CD4-positive, alpha-beta T cell treated with Interleukin-21 for 1 hour (primary cell): ENCODE measurements at regions not wholly inside any gene's neighbourhood (a gene's known extent, or its start where the extent isn't known, plus 50 kb on each side); places are given as distances from the start of the nearest gene placed in this dataset.
"Not testable (repeated sequence)": the region's sequence is repeated elsewhere in the genome, so short reads cannot be mapped to it uniquely, and the experiment has no call there.

Experiments used
- DNase-seq: peaks from one replicate; pipeline ENCODE4 v3.0.0-alpha.2; 2020

DNA sequence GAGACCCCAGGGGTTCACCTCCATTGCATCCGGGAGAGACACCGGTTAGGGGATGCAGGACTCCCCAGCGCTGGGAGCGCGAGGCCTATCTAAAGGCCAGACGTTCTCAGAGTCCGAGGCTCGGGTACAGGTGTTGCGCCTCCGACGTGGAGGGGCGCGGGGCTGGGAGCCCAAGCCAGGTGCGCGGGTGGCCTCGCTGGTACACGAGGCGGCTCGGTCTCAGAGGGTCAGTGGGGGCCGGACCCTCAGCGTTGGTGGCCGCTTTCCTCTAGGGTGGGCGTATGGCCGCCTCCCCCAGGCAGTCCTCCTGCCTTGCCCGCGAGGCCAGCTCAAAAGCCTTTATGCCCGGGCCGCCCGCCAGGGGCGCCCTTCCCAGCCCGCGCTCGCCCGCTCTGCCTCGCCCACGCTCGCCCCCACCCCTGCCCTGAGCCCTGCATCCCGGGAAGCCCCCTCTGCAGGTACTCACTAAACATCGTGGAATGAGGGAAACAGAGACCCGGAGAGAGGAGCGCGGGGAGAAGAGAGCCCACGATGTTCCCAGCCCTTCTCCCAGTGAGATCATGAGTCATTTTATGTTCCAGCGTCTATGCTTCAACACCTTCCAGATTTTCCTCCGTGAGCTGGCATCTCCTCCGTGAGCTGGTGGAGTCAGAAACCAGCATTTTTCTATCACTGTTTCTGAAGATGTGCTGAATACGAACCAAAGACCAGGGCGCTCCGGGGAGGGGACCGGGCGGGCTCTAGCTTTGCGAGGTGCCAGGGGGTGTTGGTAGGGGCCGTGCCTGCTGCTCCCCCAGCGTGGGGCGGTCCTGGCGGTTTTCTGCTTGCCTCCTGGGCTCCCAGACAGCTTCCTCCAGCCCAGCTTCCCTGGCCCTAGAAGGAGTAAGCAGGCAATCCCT is 73.8 kb downstream of the DIO3 start:
- no peak for DNase-seq

DNA sequence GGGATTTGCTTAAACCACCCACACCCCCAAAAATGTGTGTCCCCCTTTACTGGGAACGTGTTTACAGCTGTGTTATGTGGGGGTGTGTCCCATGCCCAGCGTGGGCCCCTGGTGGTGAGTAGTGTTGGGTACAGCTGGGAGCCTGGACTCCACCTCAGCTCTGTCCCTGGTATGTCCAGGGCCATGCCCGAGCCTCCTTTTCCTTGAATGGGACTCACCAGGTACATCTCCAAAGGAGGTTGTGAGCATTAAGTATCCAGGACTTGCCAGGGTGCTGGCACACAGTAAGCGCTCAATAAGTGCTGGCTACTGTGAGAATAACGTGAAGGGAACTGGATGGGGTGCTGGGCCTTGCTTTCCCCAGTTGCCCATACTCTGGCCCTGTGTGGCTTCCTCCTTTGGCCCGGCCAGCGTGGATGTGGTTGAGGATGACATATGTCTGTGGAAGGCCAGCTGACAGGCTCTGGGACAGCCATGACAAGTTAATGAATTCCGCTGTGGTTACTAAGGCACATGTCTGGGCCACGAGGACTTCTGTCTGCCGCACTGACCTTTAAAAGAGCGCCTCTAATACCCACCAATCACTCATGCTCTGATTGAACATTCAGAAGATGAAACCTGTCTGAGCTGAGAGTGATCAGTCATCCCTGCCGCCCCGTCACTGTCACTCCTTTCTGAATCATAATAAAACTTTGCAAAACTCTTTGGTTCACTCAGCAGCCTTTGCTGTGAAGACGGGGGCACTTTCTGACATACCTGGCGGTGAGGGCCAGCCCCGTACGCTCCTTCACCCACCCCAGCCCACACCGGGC is 74.7 kb downstream of the DIO3 start:
- no peak for DNase-seq

DNA sequence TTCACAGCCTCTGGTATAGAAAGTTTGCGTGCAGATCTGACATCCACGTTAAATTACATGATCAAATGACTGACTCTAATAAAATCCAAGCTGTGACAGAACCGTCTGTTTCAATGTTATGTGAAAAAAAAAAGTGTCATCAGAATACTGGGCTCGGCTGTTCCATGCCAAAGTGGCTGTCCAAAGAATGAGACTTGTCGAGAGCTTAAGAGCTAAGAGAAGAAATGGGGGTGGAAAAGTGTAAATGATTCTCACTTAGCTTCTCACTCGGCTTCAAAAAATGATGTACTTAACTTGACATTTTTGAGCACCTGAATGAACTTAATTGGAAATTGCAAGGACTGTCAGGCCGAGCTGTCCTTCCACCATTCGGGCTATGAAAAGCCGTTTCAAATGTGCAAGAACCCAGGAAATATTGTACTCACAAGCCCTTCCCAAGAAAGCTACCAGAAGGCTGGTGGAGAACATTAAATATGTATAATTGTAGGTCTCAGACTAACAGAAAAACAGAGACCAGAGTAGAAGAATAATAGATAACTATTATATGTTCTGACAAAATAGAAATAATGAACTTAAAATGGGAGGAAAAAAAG is 78.0 kb downstream of the DIO3 start:
- DNase-seq, result no peak

DNA sequence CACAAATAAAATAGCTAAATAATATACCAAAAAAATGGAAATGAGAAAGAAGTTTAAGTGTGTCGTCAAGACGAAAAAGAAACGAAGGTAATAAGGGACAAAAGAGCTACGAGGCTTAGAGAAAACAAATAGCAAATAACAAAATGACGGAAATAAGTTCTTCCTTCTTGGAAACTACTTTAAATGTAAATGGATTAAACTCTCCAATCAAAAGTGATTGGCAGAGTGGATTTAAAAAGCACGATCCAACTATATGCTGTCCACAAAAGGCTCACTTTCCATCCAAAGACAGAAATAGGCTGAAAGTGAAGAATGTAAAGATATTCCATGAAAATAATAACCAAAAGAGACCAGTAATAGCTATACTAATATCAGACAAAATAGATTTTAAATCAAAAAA is 82.4 kb downstream of the DIO3 start:
- no peak for DNase-seq

DNA sequence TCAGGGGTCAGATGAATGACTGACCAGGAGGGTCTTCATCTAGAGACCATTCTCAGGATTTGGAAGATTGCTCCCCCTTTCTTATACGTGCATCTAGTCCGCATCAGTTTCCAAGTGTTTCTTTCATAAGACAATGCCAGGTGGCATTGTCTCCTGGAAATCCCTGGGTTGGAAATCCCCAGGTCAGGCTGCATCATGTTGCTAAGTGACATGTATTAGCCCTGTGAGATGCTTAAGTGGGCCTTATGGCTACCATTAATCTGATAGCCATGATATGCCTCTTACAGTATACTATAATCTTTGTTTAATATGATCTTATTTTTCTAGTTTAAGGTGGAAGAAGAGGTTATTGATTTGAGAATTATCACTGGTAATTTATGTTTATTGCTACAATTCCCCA is 92.8 kb downstream of the DIO3 start:
- no peak for DNase-seq

DNA sequence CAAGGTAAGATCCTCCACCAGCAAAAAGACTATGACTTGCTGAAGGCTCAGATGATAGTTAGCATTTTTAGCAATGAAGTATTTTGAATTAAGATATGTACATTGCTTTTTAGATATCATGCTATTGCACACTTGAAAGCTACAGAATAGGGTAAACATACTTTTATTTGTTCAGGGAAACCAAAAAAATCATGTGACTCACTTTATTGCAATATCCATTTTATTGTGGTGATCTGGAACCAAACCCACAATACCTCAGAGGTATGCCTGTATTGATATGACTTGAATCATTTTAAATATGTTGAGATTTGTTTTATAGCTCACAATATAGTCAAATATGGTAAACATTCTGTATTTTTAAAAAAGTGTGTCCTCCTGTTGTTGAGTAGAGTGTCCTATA is 96.1 kb downstream of the DIO3 start:
- no peak for DNase-seq

DNA sequence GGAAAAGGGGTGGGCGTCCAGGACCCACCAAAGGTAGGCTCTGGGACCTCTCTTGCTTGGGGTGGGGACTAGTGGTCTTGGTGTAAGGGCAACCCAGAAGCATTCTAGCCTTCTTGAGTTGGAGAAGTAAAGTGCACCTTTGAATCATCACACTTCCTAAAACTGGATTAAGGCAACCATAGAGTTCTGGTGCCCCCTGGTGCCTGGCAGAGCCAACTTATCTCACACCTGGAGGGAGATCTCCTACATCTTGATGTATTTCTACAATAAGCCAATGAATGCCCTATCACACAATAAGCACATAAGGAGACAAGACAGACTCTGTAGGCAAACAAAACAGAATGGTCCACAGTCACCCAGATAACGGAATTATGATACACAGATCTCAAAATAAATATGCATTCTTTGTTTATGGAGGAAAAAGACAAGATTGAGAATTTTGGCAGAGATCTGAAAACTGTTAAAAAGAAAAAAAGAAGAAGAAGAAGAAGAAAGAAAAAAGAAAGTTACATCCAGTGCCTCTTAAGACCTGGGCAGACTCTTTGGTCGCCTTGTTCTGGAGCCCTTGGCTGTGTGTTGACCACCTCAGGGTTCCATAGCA is 95.9 kb upstream of the PPP2R5C start:
- peak; percentile 28 for DNase-seq

DNA sequence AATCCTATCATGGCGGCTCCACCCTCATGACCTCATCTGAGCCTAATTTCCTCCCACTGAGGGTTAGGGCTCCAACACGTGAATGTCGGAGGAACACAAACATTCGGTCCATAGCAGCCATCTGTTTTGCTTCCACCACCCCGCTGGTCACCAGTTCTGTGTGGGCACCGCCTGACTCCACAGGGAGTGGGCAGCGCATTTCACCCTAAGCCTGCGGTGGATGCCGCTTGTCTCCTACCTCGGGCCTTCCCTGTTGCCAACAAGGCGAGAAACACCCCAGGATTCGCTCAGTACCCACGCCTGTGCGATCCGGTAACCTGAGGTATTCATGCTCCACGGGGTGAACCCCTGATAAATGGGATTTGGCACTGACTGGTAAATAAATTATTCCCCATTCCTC is 95.2 kb upstream of the PPP2R5C start:
- no peak for DNase-seq

DNA sequence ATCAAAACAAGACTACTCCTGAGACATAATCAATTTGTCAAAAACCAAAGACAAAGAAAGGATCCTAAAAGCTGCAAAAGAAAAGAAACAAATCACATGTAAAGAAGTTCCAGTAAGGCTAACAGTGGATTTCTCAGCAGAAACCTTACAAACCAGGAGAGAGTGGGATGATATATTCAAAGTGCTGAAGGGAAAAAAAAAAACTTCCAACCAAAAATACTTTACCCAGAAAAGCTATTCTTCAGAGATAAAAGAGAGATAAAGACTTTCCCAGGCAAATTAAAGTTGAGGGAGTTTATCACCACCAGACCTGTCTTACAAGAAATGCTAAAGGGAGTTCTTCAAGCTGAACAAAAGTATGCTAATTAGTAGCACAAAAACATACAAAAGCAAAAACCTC is 91.9 kb upstream of the PPP2R5C start:
- DNase-seq, result no peak

DNA sequence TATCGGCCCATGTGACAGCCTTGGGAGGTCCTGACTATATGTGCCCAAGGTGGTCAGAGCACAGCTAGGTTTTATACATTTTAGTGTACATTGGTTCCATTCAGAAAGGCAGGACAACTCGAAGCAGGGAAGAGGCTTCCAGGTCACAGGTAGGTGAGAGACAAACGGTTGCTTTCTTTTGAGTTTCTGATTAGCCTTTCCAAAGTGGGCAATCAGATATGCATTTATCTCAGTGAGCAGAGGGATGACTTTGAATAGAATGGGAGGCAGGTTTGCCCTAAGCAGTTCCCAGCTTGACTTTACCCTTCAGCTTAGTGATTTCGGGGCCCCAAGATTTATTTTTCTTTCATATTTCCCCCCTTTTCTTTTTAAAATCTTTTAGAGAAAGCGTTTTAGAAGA is 87.6 kb upstream of the PPP2R5C start:
- no peak for DNase-seq

DNA sequence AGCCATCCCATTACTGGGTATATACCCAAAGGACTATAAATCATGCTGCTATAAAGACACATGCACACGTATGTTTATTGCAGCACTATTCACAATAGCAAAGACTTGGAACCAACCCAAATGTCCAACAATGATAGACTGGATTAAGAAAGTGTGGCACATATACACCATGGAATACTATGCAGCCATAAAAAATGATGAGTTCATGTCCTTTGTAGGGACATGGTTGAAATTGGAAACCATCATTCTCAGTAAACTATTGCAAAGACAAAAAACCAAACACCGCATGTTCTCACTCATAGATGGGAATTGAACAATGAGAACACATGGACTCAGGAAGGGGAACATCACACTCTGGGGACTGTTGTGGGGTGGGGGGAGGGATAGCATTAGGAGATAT is 85.7 kb upstream of the PPP2R5C start:
- DNase-seq, result not testable (repeated sequence)

DNA sequence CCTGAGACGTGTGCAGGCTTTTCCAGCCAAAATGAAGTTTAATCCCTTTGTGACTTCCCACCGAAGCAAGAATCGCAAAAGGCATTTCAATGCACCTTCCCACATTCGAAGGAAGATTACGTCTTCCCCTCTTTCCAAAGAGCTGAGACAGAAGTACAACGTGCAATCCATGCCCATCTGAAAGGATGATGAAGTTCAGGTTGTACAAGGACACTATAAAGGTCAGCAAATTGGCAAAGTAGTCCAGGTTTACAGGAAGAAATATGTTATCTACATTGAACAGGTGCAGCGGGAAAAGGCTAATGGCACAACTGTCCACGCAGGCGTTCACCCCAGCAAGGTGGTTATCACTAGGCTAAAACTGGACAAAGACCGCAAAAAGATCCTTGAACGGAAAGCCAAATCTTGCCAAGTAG is 83.6 kb upstream of the PPP2R5C start:
- DNase-seq, result not testable (repeated sequence)

DNA sequence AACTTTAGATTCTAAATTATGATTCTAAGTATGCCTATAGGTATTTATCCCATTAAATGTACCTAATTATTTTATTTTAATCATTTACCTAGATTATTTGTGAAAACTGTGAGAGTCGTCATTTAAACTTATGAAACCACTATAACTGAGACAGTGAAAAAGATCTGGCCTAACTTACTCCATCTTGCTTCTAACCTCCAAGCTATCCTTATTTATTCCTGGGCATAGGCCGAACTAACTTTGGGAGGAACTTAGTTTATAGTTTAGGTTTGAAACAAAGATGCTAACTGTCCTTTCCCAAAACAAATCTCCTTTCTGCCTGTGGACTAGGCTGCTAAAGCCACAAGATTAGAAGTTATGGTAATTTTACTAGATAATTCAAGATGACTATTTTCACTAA is 79.7 kb upstream of the PPP2R5C start:
- DNase-seq, result no peak

DNA sequence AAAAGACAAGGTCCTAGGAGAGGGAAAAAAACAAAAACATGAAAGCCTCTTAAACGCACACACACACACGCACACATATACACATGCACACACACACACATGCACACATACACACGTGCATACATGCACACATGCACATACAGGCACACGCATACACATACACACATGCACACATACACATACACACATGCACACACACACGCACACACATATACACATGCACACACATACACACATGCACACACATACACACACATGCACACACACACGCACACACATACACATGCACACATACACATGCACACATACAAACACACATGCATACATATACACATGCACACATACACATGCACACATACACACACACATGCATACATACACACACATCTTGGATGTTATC is 78.1 kb upstream of the PPP2R5C start:
- DNase-seq, result no peak

DNA sequence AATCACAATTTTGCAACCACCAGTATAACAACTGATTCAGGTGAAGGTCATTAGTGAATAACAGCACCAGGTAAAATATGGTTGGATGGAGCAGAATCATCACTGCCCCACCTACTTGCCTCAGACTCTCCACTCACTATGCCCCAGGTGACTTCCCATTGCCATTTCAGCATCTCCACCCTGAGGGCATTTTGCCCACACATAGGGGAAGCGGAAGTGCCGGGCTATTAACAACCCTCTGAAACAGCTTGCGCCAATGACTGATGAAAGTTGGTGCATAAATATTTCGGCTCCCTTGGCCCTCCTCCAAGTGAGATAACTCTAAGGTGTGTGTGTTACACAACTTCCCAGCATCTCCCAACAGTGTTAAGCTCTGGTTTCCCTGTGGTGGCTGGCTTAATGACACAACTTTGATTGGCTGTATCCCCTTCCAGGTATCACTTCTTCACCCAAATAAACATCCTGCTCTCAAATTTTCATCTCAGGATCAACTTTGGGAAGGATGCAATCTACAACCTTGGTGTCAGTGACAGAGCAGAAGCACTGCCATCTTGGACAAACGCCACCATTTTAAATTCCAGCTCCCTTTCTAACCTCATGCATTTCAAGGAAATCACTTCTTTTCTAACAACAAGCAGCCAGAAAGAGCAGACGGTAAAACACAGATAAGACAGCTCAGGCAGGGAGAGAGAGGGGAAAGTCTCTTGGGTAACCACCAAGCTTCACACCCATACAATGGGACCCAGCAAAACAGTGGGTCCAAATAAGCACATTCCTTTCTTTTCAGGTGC is 73.6 kb upstream of the PPP2R5C start:
- no peak for DNase-seq

DNA sequence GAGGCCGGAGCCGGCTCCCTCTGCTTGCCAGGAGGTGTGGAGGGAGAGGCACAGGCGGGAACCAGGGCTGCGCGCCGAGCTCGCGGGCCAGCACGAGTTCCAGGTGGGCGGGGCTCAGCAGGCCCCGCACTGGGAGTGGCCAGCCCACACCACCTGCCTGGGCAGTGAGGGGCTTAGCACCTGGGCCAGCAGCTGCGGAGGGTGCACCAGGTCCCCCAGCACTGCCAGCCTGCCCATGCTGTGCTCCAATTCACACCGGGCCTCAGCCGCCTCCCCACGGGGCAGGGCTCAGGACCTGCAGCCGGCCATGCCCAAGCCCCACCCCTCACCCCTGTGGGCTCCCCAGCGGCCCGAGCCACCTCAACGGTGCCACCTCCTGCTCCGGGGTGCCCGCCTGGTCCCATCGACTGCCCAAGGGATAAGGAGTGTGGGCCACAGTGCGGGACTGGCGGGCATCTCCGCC is 72.4 kb upstream of the PPP2R5C start:
- DNase-seq, result no peak

DNA sequence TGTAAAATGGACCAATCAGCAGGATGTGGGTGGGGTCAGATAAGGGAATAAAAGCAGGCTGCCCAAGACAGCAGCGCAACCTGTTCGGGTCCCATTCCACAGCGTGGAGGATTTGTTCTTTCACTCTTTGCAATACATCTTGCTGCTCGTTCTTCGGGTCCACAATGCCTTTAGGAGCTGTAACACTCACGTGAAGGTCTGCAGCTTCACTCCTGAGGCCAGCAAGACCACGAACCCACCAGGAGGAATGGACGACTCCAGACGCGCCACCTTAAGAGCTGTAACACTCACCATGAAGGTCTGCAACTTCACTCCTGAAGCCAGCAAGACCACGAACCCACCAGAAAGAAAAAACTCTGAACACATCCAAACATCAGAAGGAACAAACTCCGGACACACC is 71.5 kb upstream of the PPP2R5C start:
- DNase-seq, result not testable (repeated sequence)

DNA sequence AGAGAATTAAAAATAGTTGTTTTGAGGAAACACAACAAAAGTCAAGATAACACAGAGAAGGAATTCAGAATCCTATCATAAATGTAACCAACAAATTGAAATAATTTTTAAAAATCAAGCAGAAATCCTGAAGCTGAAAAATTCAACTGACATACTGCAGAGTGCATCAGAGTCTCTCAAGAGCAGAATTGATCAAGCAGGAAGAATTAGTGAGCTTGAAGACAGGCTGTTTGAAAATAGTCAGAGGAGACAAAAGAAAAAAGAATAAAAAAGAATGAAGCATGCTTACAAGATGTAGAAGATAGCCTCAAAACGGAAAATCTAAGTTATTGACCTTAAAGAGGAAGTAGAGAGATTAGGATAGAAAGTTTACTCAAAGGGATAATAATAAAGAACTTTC is 65.8 kb upstream of the PPP2R5C start:
- no peak for DNase-seq

DNA sequence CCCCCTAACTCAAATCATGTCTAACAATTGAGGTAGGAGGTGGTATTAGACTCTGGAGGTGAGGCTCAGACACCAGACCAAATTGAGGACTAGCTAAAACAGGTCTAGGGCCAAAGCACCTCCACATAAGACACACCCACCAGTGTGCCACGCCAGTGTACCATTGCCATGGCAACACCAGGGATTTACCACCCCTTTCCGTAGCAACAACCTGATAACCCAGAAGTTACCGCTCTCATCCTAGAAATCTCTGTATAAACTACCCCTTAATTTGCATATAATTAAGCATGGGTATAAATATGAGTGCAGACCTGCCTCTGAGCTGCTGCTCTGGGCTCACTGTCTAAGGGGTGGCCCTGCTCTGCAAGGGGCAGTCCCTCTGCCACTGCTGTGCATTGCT is 57.4 kb upstream of the PPP2R5C start:
- DNase-seq, result peak; percentile 60

DNA sequence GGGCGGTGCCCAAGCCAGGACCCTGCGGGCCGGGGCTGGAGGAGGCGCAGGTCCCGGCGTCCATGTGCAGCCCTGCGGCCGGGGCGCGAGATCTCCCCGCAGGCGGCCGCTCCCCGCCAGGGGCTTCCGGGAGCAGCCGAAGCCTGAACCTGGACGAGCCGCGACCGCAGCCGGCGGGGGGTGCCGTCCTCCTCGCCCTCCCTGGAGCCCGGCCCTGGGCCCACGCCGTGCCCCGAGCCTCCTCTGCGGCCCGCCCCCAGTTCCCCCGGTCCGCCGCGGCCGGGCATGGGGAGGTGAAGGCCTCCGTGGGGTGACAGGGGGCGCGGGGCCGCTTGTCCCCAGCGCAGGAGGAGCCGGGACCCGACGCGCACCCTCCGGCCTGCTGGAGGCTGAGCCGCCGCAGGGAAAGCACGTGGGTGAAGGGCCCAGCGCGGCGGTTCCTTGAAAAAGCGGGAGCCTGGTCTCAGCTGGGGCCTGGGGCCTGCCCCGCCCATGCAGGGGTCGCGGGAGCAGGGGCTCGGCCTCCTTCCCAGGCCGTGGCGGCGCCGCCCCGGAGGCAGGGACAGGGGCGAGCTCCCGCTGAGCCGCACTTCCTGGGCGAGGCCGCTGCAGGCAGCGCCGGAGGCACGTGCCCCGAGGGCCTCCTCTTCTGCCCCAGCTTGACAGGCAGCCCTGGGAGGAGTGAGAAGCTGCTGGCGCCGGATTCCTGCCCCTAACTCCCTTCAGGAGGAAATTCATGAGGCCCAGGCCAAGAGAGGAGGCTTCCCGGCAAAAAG is 55.6 kb upstream of the PPP2R5C start:
- DNase-seq, result peak; percentile 70

DNA sequence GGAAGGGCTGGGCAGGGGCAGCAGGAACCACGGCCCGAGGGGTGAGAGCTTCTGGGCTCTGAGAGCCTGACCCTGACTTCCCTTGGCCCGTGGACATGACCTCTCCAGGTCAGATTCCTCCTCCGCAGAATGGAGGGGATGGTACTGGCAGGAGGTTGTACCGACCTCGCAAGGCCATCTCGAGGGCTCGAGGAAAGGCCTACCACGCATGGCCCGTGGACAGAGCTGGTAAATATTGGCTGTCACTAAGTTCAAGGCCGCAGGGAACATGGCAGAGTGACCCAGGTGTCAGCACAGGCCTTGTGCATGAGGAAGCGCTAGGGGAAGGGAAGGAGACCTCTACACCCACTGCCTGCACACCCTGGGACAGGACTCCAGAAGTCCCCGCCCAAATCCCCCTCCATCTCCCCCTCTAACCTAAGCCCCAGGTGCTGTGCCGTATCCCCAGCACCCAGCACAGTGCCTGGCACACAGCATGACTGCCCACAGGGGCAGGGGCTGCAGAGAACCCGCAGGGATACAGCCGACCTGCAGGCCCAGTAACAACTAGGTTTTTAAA is 54.9 kb upstream of the PPP2R5C start:
- no peak for DNase-seq
